Natural killer cell (primary cell): ENCODE measurements at regions not wholly inside any gene's neighbourhood (a gene's known extent, or its start where the extent isn't known, plus 50 kb on each side); places are given as distances from the start of the nearest gene placed in this dataset.

Experiments used
- ATAC-seq, 3 donors: fragments of 150-1000 bp in 2 of 3; fragments of 200-7000 bp in 1 of 3; cut with Tn5 transposase; 1 replicate in 1 of 3; 2 replicates in 2 of 3; pipeline ENCODE4 v1.10.0; 2021; ENCODE audit warnings: mild to moderate bottlenecking in 2 of 3, moderate library complexity in 2 of 3
- DNase-seq, 2 donors: peaks; one replicate each; pipeline versions ENCODE4 v3.0.0 to v3.0.0-alpha.2; 2013 to 2021; ENCODE audit warnings: mixed read lengths in 1 of 2
- H3K27ac ChIP-seq: one replicate; pipeline ENCODE4 v1.5.1; 2013; ENCODE audit warnings: mild to moderate bottlenecking, low read length
- H3K27me3 ChIP-seq: one replicate; pipeline ENCODE4 v1.6.1; 2013; ENCODE audit warnings: low read length; ENCODE audit not compliant: control insufficient read depth, insufficient read depth
- H3K36me3 ChIP-seq: one replicate; pipeline ENCODE4 v1.6.1; 2013; ENCODE audit warnings: low read length; ENCODE audit not compliant: control insufficient read depth, insufficient read depth
- H3K4me1 ChIP-seq: one replicate; pipeline ENCODE4 v1.6.1; 2013; ENCODE audit warnings: low read length; ENCODE audit not compliant: control insufficient read depth, insufficient read depth
- H3K4me3 ChIP-seq: one replicate; pipeline ENCODE4 v1.5.1; 2013; ENCODE audit warnings: low read length
- H3K9me3 ChIP-seq: one replicate; pipeline ENCODE4 v1.6.1; 2013; ENCODE audit warnings: low read length; ENCODE audit not compliant: control insufficient read depth, insufficient read depth
- H3K27ac Mint-ChIP-seq, 2 donors: one replicate each; pipeline ENCODE4 v1.8.0; 2022; ENCODE audit warnings: mild to moderate bottlenecking in 2 of 2, mixed read lengths in 2 of 2, moderate library complexity in 1 of 2
- H3K27me3 Mint-ChIP-seq, 2 donors: one replicate each; pipeline ENCODE4 v1.8.0; 2022; ENCODE audit warnings: low read depth in 2 of 2, mixed read lengths in 2 of 2
- H3K36me3 Mint-ChIP-seq: one replicate; pipeline ENCODE4 v1.8.0; 2022; ENCODE audit warnings: mixed read lengths
- H3K4me1 Mint-ChIP-seq, 2 donors: one replicate each; pipeline ENCODE4 v1.8.0; 2022; ENCODE audit warnings: mixed read lengths in 2 of 2
- H3K4me3 Mint-ChIP-seq: one replicate; pipeline ENCODE4 v1.8.0; 2022; ENCODE audit warnings: mild to moderate bottlenecking, moderate library complexity, mixed read lengths
- H3K9me3 Mint-ChIP-seq, 2 donors: one replicate each; pipeline ENCODE4 v1.8.0; 2022; ENCODE audit warnings: mixed read lengths in 2 of 2
- WGBS: methylation state at CpG from one replicate; pipeline ENCODE4 v1.1.7; 2013; ENCODE audit warnings: missing lambda C conversion rate; ENCODE audit not compliant: insufficient coverage; 5-methylcytosine and 5-hydroxymethylcytosine counted together
- intact Hi-C: fragments of 100-400 bp; cut with micrococcal nuclease; formaldehyde crosslinking; loops from one replicate; pipeline ENCODE4 v1.14.2; 2022
- TF ChIP-seq, protein P1 (sequence below): fragments of 200-600 bp; IDR thresholded peaks from one replicate; pipeline ENCODE4 v1.8.0; 2022; ENCODE audit warnings: antibody characterized with exemption

DNA sequence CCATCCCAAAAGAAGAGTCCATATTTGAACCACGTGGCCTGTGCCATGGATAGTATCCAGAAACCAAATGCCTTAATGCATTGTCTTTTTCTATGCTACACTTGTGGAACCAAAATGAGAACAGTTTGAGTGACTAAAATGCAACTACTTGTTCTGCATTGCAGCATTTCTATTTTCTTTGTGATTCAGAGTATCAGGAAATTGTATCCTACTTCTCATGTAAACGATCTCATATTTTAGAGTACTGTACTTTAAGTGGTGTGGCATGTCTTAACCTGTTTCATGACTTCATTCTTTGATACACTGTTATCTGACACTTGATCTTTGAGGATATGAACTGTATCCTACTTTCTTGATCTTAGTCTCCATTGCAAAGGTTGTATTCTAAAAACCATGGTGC lies 167.2 kb upstream of the WDR1 start:
- Histone ChIP-seq H3K27ac (no peak overlapping the region), H3K4me3 (no peak overlapping the region), H3K4me1 (no peaks in the 10 kb centered on the region), H3K9me3 (no peaks in the 10 kb centered on the region), H3K36me3 (no peaks in the 10 kb centered on the region), H3K27me3 (no peaks in the 10 kb centered on the region)
- TF ChIP-seq, protein P1, sequence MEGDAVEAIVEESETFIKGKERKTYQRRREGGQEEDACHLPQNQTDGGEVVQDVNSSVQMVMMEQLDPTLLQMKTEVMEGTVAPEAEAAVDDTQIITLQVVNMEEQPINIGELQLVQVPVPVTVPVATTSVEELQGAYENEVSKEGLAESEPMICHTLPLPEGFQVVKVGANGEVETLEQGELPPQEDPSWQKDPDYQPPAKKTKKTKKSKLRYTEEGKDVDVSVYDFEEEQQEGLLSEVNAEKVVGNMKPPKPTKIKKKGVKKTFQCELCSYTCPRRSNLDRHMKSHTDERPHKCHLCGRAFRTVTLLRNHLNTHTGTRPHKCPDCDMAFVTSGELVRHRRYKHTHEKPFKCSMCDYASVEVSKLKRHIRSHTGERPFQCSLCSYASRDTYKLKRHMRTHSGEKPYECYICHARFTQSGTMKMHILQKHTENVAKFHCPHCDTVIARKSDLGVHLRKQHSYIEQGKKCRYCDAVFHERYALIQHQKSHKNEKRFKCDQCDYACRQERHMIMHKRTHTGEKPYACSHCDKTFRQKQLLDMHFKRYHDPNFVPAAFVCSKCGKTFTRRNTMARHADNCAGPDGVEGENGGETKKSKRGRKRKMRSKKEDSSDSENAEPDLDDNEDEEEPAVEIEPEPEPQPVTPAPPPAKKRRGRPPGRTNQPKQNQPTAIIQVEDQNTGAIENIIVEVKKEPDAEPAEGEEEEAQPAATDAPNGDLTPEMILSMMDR: no peak
- Mint-ChIP-seq H3K4me3 (no peak overlapping the region), H3K4me1 (no peaks in the 10 kb centered on the region), H3K9me3 (peaks cover 0 to 2% of the 10 kb centered on the region in 2 donors), H3K27me3 (peaks cover 0 to 13% of the 10 kb centered on the region in 2 donors), H3K27ac (no peak overlapping the region), H3K36me3 (no peaks in the 10 kb centered on the region)
- intact Hi-C loops: no loop called here
- DNase-seq: no peak
- no peak for ATAC-seq
- 78% methylated on average over 1 of the region's 2 CpGs for WGBS

DNA sequence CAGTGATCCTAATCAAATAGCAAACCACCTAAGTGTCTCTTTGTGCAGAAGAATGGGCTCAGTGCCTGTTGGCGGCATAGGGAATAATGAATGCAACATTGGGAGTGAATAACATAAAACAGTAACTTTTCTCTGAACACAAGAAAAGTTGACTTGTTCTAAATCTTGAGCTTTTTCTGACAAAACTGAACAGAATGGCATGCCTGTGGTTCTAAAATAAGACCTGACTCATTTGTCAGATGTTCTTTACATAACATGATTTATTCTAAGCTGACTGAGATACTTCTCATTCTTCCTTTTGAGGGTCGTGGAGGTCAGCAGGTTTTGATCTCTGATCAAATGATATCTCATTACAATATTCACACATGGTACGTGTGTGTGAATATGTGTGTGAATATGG lies 165.4 kb upstream of the WDR1 start:
- Mint-ChIP-seq H3K9me3 (peaks cover 0 to 2% of the 10 kb centered on the region in 2 donors), H3K27ac (no peak overlapping the region), H3K4me1 (no peaks in the 10 kb centered on the region), H3K27me3 (peaks cover 0 to 23% of the 10 kb centered on the region in 2 donors), H3K4me3 (no peak overlapping the region), H3K36me3 (no peaks in the 10 kb centered on the region)
- Histone ChIP-seq H3K4me1 (no peaks in the 10 kb centered on the region), H3K27me3 (no peaks in the 10 kb centered on the region), H3K36me3 (no peaks in the 10 kb centered on the region), H3K9me3 (no peaks in the 10 kb centered on the region), H3K27ac (no peak overlapping the region), H3K4me3 (no peak overlapping the region)
- intact Hi-C loops: no loop called here
- no peak for ATAC-seq
- no peak for DNase-seq
- TF ChIP-seq, protein P1: no peak
- 80% methylated on average over 1 of the region's 3 CpGs for WGBS

DNA sequence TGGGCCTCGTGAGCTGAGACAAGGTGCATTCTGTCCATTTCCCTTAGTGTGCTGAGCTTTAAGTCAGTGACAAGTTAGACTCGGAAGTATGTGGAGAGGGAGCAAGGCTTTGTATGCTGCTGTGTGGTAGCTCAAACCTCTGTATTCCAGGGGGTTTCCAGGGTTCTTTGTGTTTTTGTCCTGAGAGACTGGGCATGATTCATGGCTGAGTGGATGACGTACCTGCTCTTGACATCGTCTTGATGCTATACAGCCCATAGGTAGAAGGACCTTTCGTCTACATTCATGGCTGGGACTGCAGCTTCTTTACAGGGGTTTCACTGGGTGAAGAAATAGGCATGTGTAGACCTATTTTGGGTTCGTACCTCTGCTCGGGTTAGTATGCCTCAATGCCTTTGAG lies 162.7 kb upstream of the WDR1 start:
- no peaks in the 10 kb centered on the region for H3K27me3 ChIP-seq
- 84% methylated on average over 7 of the region's 7 CpGs for WGBS
- H3K4me3 Mint-ChIP-seq: no peak overlapping the region
- H3K27me3 Mint-ChIP-seq: peaks cover 0 to 32% of the 10 kb centered on the region in 2 donors
- intact Hi-C loops: no loop called here
- DNase-seq (no peak), ATAC-seq (no peak)
- no peaks in the 10 kb centered on the region for H3K4me1 Mint-ChIP-seq
- no peaks in the 10 kb centered on the region for H3K4me1 ChIP-seq
- no peak overlapping the region for H3K27ac ChIP-seq
- H3K27ac Mint-ChIP-seq: no peak overlapping the region
- H3K9me3 Mint-ChIP-seq: no peaks in the 10 kb centered on the region
- TF ChIP-seq, protein P1: no peak
- no peak overlapping the region for H3K4me3 ChIP-seq
- H3K36me3 Mint-ChIP-seq: no peaks in the 10 kb centered on the region
- no peaks in the 10 kb centered on the region for H3K9me3 ChIP-seq
- no peaks in the 10 kb centered on the region for H3K36me3 ChIP-seq

DNA sequence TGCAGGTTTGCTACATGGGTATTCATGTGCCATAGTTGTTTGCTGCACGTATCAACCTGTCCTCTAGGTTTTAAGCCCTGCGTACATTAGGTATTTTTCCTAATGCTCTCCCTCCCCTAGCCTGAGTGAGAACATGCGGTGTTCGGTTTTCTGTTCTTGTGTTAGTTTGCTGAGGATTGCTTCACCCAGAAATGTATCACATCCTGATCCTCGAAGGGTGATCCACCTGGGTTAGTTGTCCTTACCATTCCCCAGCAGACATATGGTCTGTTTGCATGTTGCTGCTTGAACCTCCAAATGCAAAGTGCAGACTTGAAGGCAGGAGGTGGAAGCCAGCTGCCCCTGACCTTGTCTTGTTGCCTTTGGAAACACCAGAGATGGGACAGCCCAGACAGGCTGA lies 161.5 kb upstream of the WDR1 start:
- no peaks in the 10 kb centered on the region for H3K4me1 Mint-ChIP-seq
- no peak for DNase-seq
- no peaks in the 10 kb centered on the region for H3K9me3 Mint-ChIP-seq
- H3K27ac Mint-ChIP-seq: no peak overlapping the region
- no peaks in the 10 kb centered on the region for H3K36me3 Mint-ChIP-seq
- intact Hi-C loops: no loop called here
- no peaks in the 10 kb centered on the region for H3K36me3 ChIP-seq
- ATAC-seq: no peak
- no peaks in the 10 kb centered on the region for H3K4me1 ChIP-seq
- no peak overlapping the region for H3K4me3 Mint-ChIP-seq
- H3K9me3 ChIP-seq: no peaks in the 10 kb centered on the region
- WGBS: 89% methylated on average over 5 of the region's 5 CpGs
- no peaks in the 10 kb centered on the region for H3K27me3 ChIP-seq
- no peak overlapping the region for H3K4me3 ChIP-seq
- no peak overlapping the region for H3K27ac ChIP-seq
- H3K27me3 Mint-ChIP-seq: peaks cover 2 to 44% of the 10 kb centered on the region in 2 donors
- TF ChIP-seq, protein P1: no peak
